ENCODE measurements at regions not wholly inside any gene's neighbourhood (a gene's known extent, or its start where the extent isn't known, plus 50 kb on each side); places are given as distances from the start of the nearest gene placed in this dataset.
A peak's percentile ranks its signal among the peaks of the same experiment; 100 is the strongest.

DNA sequence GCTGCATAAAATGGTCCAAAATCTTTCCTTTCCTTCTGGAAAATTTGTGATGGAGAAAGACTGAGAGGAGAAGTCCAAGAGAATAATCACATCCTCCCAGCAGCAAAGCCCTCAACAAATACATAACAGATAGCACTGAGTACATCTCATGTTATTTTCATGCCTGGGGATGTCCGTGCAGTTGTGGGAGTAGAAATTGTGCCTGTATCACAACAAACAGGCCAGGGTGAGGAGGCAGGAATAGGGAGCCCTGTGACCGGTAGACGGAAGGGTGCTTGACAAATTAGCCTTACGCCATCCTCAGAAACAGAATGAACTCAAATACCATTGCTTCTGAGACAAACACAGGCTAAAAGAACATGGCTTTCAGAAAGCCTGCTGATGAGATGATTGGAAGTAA is 333.2 kb upstream of the UMPS start:
- peak; percentile 23 for FAIRE-seq
- no peak for DNase-seq (ENCODE audit: low spot score)

DNA sequence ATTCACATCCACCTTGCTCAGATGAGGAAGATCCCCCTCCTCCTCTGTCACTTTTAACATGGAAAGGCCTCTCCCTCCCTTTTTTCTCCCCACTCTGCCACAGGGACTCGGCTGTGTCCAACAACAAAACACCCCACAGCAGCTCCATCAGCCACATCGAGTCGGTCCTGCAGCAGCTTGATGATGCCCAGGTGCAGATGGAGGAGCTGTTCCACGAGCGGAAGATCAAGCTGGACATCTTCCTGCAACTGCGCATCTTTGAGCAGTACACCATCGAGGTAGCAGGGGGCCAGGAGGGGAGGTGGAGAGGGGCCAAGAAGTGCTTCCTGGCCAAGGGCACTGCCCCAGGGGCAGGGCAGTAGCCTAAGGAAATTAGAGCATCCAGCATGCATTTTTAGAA is 331.7 kb upstream of the UMPS start:
- DNase-seq (ENCODE audit: low spot score), result no peak
- FAIRE-seq, result no peak

DNA sequence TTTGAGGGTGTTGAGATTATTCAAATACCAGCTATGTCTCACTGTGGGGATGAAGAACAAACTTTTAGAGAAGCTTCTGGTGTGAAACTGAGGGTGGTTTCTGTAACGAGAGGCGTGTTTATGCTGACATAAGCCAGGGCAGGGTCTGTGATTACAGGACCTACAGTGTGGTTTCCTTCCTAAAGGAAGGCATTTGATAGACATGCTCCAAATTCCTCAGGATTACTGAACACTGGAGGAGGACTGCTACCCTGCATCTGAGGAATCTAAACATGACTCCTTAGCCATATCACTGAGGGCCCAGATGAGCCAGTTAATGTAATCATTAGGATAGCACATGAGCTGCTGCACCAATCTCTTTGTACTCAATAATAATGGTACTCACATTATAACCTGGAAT is 328.4 kb upstream of the UMPS start:
- DNase-seq (ENCODE audit: low spot score) (peak; percentile 30), FAIRE-seq (peak; percentile 9)

DNA sequence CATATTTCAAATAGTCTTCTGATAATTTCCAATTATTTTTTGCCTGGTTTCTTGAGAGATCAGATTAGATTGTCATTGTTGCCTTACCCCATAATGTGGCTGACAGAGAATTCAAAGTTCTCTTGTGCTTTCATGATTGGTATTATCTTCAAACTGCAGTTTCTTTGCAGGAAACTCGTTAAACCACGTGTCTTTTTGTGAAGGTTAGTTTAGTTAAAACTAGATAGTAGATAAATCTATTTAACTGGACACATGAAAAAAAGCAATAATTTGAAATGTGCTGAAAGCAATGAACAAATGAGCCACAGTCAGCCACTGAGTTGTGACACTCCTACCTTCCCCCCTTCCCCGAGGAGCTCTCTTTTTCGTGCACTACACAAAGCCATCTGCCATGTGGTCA is 327.5 kb upstream of the UMPS start:
- no peak for FAIRE-seq
- no peak for DNase-seq (ENCODE audit: low spot score)

DNA sequence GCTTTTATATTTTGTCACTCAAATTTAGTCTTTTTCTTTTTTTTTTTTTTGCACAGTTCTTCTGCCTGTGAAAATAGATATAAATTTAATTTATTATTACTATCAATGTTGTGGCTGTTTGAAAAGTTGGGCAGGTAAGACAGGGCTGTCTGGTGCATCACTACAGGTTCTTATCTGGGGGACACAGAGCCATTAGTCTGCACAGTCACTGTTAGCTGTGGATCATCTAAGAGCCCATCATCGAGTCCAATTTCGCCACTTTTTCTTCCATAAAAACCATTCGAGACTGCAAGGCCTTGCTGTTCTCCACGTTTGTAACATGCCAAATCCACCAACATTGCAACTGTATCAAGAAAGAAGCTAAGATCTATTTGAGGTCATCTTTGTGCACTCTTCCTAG is 325.6 kb upstream of the UMPS start:
- FAIRE-seq (no peak), DNase-seq (ENCODE audit: low spot score) (no peak)

DNA sequence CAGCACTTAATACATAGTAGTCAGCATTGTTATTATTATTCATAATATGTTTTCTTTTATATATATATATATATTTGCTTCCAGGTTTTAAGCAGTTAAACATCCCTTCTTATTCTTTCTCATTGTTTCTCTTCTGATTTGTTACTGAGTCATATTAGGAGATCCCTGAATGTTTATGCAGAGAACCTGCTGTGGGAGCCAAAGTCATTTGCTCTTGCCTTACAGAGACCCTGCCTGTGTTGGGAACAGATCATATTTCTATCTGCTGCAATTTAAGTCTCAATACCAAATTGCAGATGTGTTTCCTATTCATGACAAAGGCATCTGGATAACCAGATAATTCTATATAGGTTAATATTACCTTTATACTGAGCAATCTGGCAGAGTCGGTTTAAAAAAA is 323.0 kb upstream of the UMPS start:
- DNase-seq (ENCODE audit: low spot score) (no peak), FAIRE-seq (no peak)

DNA sequence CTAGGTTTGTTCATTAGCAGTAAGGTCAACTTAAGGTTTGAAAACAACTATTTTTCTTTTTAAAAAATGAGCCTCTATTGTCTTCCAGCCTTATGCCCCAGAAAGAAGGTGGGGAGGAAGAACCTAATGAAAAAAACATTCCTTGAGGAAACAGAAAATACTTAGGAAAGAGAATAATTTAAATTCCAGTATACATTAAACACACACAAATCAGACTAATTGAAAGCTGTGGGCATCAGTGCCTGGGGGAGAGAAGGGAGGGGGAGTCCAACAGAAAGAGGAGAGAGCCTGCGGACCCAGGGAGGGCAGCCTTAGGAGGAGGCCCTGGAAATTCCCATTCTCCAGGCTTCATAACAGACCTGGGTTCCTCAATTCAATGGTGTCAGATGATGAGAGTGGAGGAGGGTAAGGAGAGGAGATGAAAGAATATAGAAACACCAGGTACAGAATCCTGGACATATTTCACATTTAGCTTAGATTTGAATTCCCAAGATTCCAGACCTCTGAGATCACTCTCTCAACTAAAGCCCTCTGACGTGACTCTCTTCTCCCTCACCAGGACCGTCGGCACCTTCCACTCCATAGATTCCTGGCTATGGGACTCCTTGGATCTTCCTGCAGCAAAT is 320.5 kb upstream of the UMPS start:
- peak; percentile 50 for FAIRE-seq
- peak; percentile 84 for DNase-seq (ENCODE audit: low spot score)

DNA sequence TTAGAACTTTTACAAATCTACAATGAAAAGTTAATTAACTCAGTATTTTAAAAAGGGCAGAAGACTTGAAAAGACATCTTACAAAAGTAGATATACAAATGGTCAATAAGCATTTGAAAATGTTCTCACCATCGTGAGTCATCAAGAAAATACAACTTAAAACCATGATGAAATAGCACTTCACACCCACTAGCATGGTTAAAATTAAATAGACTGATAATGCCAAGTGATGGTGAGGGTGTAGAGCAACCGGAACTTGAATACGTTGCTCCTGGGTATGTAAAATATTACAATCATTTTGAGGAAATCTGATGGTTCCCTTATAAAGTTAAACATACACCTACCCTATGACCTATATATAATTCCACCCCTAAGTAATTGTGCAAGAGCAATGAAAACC is 319.8 kb upstream of the UMPS start:
- DNase-seq (ENCODE audit: low spot score), result no peak
- FAIRE-seq, result no peak

DNA sequence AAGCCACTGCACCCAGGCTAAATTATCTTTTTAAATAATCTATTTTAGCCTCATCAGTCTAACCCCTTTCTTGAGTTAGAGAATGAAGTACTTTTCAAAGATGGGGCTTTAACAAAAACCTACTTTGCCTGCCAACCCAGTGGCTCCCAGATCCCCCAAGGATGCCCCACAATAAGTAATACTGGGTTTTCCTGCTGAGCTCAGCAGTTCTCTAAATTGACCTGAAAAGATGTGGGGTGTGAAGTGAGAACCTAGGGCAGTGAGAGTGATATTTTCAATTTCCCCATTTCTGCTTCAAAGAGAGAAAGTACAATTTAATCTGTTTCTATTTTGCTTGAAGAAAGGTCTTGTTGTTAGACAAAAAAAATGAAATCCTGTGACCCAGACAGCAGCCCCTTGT is 318.5 kb upstream of the UMPS start:
- FAIRE-seq (no peak), DNase-seq (ENCODE audit: low spot score) (no peak)

DNA sequence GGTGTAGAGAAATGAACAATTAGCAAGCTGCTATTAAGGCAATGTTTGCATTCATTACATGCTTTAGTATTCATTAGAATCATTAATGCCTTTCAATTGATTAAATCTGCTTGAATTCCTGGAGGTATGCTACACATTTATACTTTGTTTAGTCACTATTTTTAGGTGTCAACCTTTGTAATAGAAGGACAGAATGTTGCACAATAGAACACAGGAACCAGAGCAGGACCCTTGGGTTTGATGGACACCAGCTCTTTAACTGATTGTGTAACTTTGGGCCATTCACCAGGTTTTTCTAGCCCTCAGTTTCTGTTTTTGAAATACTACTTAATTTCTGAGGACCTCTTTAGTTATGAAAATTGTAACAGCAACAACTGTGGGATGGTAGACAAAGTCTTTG is 317.6 kb upstream of the UMPS start:
- no peak for DNase-seq (ENCODE audit: low spot score)
- FAIRE-seq, result no peak

DNA sequence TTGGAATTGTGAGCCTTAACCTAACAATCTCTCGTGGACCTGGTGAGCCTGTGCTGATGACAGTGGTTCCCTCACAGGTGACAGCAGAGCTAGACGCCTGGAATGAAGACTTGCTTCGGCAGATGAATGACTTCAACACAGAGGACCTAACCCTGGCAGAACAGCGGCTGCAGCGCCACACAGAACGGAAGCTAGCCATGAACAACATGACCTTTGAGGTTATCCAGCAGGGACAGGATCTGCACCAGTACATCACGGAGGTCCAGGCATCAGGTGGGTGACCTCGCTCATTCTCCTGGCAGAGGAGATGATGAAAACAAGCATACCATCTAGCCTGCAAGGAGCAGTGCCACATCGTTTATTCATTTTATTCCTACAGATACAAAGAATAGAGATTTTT is 316.9 kb upstream of the UMPS start:
- FAIRE-seq (no peak), DNase-seq (ENCODE audit: low spot score) (no peak)

DNA sequence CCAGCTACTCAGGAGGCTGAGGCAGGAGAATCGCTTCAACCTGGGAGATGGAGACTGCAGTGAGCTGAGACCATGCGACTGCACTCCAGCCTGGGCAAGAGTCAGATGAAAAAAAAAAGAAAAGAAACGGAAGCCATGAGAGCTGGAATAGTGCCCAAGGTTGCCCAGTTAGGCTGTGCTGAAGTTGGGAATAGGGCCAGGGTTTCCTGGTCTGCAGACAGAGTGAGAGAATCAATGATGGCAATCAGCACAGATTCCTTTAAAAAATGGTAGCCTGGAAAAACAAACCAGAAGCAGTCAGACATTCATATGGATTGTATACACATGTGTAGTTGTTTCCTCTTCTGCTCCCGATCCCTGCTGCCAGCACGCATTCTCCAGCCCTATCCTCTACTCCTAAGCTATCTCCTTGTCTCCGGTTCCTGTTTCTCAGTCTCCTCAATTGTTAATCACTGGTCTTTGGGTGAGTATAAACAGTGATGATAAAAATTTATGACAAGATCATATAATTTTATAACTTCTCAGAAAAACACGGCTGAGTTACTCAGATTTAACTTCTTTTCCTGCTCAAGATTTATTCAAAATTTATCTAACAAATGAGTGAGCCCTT is 316.2 kb upstream of the UMPS start:
- DNase-seq (ENCODE audit: low spot score) (no peak), FAIRE-seq (no peak)

DNA sequence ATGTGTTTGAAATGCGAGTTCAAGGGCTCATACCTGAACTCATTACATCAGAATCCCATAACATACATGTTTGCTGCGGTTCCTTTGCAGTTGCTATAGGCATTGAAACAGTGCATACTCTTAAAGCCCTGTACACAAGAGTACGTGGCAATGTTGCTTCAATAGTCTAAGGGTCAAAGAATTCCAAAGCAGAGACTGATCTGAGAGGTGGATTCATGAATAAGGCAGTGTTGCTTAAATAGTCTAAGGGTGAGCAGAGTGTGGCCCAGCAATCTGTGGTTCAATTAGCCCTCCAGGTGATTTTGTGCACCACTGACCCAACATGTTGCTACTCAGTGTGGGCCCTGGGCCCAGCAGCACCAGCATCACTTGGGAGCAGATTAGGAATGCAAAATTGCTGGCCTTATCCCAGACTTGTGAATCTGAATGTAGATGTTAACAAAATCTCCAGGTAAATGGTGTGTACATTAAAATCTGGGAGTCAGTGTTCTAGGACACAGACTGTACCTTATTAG is 314.7 kb upstream of the UMPS start:
- no peak for FAIRE-seq
- DNase-seq (ENCODE audit: low spot score), result no peak

DNA sequence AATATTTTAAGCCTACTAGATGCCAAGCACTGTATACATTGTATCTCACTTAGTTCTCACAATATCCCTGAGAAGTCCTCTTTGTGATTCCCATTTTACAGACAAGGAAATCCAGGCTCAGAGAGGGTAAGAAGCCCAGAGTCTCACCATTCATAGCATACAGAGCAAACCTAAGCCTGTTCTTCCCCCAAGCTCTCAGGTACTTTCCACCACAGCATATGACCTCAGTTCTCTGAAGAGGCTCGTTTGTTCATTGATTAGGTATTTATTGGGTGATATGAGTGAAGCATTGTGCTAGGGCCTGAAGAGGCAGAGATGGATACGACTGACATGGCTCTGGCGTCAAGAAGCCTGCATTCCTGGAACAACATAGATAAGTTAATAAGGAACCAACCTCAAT is 310.9 kb upstream of the UMPS start:
- FAIRE-seq (no peak), DNase-seq (ENCODE audit: low spot score) (no peak)

DNA sequence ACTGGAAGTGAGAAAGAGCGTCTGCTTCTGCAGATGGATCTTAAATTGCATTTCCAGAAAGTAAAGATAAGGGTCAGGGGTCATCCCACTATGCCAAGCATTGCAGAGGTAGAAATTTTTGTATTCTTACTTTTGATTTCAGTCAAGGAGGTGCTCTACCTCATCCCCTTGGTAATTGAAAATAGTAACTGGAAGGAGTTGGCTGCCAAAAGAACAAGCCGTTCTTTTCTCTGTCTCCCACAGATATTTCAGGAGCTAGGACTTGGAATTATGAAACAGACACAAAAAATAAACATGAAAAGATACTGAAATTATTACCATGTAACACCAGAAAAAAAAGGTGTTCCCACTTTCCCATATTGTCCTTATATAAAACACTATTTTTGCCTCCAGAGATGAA is 309.9 kb upstream of the UMPS start:
- FAIRE-seq, result no peak
- DNase-seq (ENCODE audit: low spot score), result no peak

DNA sequence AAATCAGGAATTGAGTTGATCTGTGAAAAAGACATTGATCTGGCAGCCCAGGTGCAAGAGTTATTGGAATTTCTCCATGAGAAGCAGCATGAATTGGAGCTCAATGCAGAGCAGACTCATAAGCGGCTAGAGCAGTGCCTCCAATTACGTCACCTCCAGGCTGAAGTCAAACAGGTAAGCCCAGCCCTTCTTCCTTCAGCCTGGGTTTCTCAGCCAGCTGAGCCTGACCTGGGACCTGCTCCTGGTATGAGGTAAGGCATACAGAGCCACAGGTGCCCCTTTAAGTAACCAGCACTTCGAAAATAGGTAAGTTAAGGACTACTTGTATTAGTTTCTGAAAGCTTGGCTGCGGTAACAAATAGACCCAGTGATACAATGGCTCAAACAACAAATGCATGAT is 307.4 kb upstream of the UMPS start:
- DNase-seq (ENCODE audit: low spot score) (no peak), FAIRE-seq (no peak)

DNA sequence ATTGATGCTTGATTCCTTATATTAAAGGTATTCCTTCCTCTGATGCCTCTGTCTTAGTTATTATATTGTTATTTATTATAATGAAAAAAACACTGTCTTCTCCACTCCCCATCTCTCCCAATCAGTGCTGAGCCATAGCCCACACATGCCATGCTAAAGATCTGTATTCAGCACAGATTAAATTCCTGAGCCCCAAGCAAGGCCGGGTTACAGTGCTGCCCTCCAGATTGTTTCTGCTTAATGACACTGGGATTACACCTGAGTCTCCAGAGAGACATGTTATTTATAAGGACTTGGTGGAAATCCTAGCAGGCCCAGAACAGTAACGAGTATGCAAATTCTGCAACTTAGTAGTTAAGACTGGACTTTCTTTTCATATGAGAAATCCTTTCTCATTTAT is 305.9 kb upstream of the UMPS start:
- no peak for FAIRE-seq
- no peak for DNase-seq (ENCODE audit: low spot score)

DNA sequence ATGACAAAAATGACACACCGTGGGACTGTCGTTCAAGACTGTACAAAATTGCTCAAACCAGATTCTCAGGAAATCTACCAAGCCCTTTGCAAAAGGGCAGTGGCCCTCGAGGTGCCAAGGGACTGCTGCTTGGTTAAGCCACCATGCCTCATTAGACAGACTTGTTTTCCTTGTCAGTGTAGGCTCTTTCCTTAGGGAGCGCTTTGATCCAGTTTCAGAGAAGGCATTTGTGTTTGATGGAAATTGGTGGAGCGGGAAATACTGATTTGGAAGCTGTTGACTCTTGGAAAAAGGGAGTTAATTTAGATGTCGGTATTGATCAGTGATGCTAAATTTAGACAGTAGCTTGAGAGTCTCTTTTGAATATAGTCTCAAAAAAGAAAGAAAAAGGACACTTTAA is 304.3 kb upstream of the UMPS start:
- DNase-seq (ENCODE audit: low spot score) (no peak), FAIRE-seq (no peak)

DNA sequence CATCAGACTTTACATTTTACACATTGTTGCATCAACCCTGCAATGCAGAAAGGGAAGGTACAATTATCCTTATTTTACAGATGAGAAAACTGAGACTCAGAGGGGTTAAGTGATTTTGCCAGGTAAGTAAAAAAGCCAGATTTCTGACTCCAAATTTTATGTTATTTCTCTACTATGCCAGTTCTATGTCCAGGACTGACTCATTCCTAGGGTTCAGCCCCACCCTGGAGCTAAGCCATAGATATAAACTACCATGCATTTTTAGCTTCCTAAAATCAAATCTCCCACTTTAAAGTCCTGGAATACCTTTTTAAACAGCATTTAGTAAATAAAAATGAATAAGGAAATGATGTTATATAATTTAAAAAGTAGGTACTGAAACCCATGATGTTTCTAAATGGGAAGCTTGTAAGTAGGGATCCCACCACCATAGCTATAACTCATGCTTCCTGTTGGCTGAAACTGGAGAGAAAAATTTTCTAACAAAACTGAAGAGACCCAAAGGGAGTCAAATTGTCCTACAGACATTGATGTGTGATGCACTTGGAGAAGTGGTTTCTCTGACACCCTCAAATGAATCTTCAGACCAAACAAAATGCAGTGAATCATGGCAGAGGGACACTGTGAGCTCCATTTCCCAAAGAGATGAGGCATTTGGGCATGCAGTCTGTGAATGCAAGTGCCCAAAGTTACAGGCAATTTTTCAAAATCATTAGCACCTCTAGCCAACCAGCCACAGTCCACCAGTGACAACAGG is 301.7 kb upstream of the UMPS start:
- FAIRE-seq, result no peak

DNA sequence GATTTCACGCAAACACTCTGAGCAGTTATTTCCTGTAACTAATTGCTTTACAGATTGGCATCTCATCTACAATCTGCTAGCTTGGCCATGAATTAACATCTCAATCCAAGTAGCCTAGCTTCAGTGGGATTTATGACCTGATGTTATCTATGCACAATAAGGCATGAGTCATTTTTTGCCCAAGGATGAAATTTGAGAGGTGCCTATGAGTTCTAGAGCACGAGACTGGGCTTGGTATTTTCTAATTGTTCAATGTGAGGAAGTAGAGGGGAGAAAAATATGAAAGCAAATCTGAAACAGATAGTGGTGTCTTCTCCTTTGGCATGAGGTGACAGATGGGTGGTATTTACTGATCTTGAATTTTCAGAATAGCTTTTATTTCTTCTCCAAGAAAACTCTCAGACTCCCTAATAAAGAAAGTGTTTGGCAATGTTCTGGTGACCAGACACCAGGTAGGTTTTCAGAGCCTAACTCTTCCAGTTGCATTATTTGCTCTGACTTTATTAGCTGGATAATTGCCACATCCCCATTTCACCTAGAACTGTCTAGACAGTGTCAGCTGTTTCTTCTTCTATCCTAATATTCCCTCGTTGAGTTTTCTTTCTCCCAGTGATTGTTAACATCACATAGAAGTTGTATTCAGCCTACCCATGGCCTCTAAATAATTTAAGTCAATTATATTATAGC is 301.0 kb upstream of the UMPS start:
- DNase-seq (ENCODE audit: low spot score), result peak; percentile 64
- peak; percentile 83 for FAIRE-seq

More for the DNA sequence above, 301.7 kb upstream of the UMPS start:
- DNase-seq (ENCODE audit: low spot score), result no peak

DNA sequence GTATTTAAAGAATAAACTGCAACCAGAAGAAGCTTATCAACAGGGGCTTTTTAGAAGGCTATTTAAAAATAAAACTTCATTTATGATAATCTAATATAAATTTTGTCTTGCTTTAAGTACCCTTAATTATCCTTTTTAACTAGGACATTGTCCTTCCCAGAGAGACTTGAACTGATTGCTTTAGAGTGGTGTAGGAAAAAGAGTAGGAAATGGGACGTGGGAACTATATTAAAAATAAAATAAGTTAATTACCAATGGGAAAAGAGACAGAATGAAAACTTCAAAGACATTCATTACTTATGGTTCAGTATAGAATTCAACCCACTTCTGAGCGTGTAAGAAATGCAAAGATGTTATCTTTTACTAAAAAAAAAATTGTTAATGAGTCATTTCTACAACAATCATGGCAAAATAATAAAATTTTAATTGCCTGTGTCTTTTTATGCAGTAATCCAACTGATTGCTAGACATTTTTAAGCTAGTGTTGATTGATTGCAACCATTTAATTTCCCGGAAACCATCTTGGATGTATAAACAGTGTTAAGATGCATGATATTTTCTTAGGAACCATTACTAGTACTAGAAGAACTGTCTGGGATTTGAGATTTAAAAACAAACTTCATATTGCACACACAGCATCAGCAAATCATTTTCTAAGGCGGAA is 298.8 kb upstream of the UMPS start:
- DNase-seq (ENCODE audit: low spot score), result no peak
- no peak for FAIRE-seq

DNA sequence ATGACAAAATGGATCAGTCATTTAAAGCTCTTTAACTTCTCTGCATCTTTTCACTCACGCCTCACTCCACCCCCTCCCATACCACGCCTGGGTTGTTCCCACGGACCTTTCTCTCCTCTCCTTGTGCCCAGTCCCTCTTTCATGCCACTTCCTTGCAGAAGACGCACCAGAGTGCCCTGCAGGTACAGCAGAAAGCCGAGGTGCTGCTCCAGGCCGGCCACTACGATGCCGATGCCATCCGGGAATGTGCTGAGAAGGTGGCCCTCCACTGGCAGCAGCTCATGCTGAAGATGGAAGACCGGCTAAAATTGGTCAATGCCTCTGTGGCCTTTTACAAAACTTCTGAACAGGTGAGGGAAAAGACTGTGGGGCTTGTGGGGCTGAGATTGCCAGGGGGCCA is 296.1 kb upstream of the UMPS start:
- DNase-seq (ENCODE audit: low spot score), result no peak
- no peak for FAIRE-seq
